DOHH2 (cell line): ENCODE measurements at regions not wholly inside any gene's neighbourhood (a gene's known extent, or its start where the extent isn't known, plus 50 kb on each side); places are given as distances from the start of the nearest gene placed in this dataset.

Experiments
- CTCF ChIP-seq: fragments of 200-600 bp; sonication (generic); IDR thresholded peaks from one replicate; pipeline ENCODE4 v1.5.1; 2014; ENCODE audit warnings: antibody characterized with exemption, mild to moderate bottlenecking, low read depth, low read length; ENCODE audit not compliant: poor library complexity, severe bottlenecking
- EZH2phosphoT487 ChIP-seq: fragments of 200-600 bp; sonication (generic); IDR thresholded peaks from 2 replicates; pipeline ENCODE4 v1.6.1; 2017; ENCODE audit warnings: borderline replicate concordance, mild to moderate bottlenecking, antibody characterized with exemption, low read length, moderate library complexity, mixed read lengths

- no peak for TF ChIP-seq CTCF
- TF ChIP-seq EZH2phosphoT487: no peak
Measured at GRCh38 chr9:103335461-103335860, 340.3 kb downstream of the CYLC2 start.
